ENCODE measurements at regions not wholly inside any gene's neighbourhood (a gene's known extent, or its start where the extent isn't known, plus 50 kb on each side); places are given as distances from the start of the nearest gene placed in this dataset.

DNA sequence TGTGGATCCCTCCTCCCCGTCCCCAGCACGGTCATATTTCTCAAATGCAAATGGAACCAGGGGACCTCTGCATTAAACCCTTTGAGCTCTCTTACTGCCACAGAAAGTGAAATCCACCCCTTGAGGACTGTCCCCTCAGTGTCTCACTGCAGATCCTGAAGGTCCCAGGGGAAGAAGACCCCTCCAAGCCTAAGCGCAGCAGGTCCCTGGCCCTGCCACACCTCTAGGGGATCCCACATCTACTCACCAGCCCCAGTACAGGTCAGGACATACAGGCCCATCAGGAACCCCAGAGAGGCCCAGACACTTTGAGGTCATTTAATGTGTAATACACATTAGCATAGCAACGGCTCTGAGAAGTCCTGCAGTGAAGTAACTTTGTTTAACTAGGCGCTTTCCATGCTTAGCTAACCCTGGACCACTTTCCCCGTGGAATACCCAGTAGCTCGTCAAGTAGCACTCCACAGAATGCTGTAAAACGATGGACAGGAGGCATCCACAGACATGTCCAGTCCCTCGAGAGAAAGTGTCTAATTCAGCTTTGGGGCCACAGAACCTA is 54.7 kb upstream of the ALDH1B1 start:
- DNase-seq (no peak), ATAC-seq (no peak)
- no peak for TF ChIP-seq CTCF (IDR thresholded peaks at IDR 0.05)
- Mint-ChIP-seq H3K36me3 (ENCODE audit: low read depth) (no peaks in the 10 kb centered on the region), H3K9me3 (no peaks in the 10 kb centered on the region), H3K4me3 (no peak overlapping the region), H3K4me1 (ENCODE audit: low read depth) (no peaks in the 10 kb centered on the region), H3K27me3 (peaks cover 9% of the 10 kb centered on the region), H3K27ac (no peak overlapping the region)
- ChIA-PET POLR2A (no interaction called here), CTCF (interaction anchor here (1.5 kb wide), 1 partner anchor 424 kb away, joined by 3 read pairs; no protein-coding TSS in a partner anchor)
- intact Hi-C loops (cut with micrococcal nuclease), result no loop called here

GRCh38 chr9:38337181-38337580 is 55.3 kb upstream of the ALDH1B1 start:
- CTCF ChIA-PET, result interaction anchor here (1.5 kb wide), 1 partner anchor 424 kb away, joined by 3 read pairs; no protein-coding TSS in a partner anchor
- POLR2A ChIA-PET, result no interaction called here
- H3K9me3 Mint-ChIP-seq, result no peaks in the 10 kb centered on the region
- H3K27ac Mint-ChIP-seq, result no peak overlapping the region
- no peaks in the 10 kb centered on the region for H3K36me3 Mint-ChIP-seq (ENCODE audit: low read depth)
- H3K27me3 Mint-ChIP-seq, result peaks cover 9% of the 10 kb centered on the region
- TF ChIP-seq CTCF (IDR thresholded peaks at IDR 0.05), result no peak
- no peak for ATAC-seq
- H3K4me1 Mint-ChIP-seq (ENCODE audit: low read depth), result no peaks in the 10 kb centered on the region
- DNase-seq, result no peak
- H3K4me3 Mint-ChIP-seq, result no peak overlapping the region
- intact Hi-C loops (cut with micrococcal nuclease), result no loop called here

- Mint-ChIP-seq H3K36me3 (ENCODE audit: low read depth) (no peaks in the 10 kb centered on the region), H3K4me1 (ENCODE audit: low read depth) (no peaks in the 10 kb centered on the region), H3K27me3 (peaks cover 9% of the 10 kb centered on the region), H3K4me3 (no peak overlapping the region), H3K27ac (no peak overlapping the region), H3K9me3 (no peaks in the 10 kb centered on the region)
- intact Hi-C loops (cut with micrococcal nuclease), result no loop called here
- DNase-seq (no peak), ATAC-seq (no peak)
- TF ChIP-seq CTCF (IDR thresholded peaks at IDR 0.05), result no peak
- POLR2A ChIA-PET, result no interaction called here
- CTCF ChIA-PET, result no interaction called here
These were observed 56.2 kb upstream of the ALDH1B1 start for GRCh38 chr9:38336341-38336740.

DNA sequence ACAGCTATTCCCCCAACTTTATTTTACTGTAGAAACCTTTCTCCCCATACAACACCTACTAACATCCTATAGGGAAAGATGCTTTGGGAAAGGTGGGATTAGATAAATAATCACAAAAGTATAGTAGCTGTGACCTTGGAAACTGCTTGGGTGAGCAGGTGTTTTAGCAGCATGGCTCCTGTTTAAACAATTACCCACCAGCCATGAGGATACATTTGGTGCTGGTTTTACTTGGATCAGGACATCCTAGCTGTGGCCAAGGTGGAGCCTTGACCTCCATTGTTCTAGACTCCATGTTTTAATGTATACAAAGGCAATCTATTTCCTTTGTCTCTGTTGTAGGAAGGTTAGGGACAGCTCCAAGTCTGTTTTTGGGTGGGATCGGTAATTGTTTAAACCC is 56.8 kb upstream of the ALDH1B1 start:
- H3K9me3 Mint-ChIP-seq, result no peaks in the 10 kb centered on the region
- ChIA-PET POLR2A (no interaction called here), CTCF (interaction anchor here (1.7 kb wide), 1 partner anchor 42 kb away, joined by 3 read pairs; no protein-coding TSS in a partner anchor)
- H3K4me1 Mint-ChIP-seq (ENCODE audit: low read depth), result no peaks in the 10 kb centered on the region
- ATAC-seq (no peak), DNase-seq (no peak)
- H3K4me3 Mint-ChIP-seq, result no peak overlapping the region
- TF ChIP-seq CTCF (IDR thresholded peaks at IDR 0.05), result no peak
- intact Hi-C loops (cut with micrococcal nuclease), result no loop called here
- H3K27me3 Mint-ChIP-seq, result peaks cover 7% of the 10 kb centered on the region
- H3K27ac Mint-ChIP-seq, result no peak overlapping the region
- no peaks in the 10 kb centered on the region for H3K36me3 Mint-ChIP-seq (ENCODE audit: low read depth)

GRCh38 chr9:38334234-38334633 is 58.3 kb upstream of the ALDH1B1 start:
- intact Hi-C loops (cut with micrococcal nuclease), result no loop called here

More at GRCh38 chr9:38334234-38334633, 58.3 kb upstream of the ALDH1B1 start:
- no peak for TF ChIP-seq CTCF (IDR thresholded peaks at IDR 0.05)
- Mint-ChIP-seq H3K27ac (no peak overlapping the region), H3K4me3 (no peak overlapping the region), H3K27me3 (peaks cover 7% of the 10 kb centered on the region), H3K9me3 (no peaks in the 10 kb centered on the region), H3K36me3 (ENCODE audit: low read depth) (no peaks in the 10 kb centered on the region), H3K4me1 (ENCODE audit: low read depth) (no peaks in the 10 kb centered on the region)
- ATAC-seq (no peak), DNase-seq (no peak)
- ChIA-PET POLR2A (no interaction called here), CTCF (interaction anchor here (0.7 to 1.7 kb wide), 3 partner anchors 40 to 422 kb away, joined by 3 to 4 read pairs (median 3); no protein-coding TSS in a partner anchor)
